ENCODE measurements at regions not wholly inside any gene's neighbourhood (a gene's known extent, or its start where the extent isn't known, plus 50 kb on each side); places are given as distances from the start of the nearest gene placed in this dataset.
"Not testable (repeated sequence)": the region's sequence is repeated elsewhere in the genome, so short reads cannot be mapped to it uniquely, and the experiment has no call there.

- no peaks in the 10 kb centered on the region for H3K36me3 ChIP-seq (ENCODE audit: control insufficient read depth, insufficient read depth, low read length)
- no TSS peak for BruUV-seq (replicated peaks)
- TF ChIP-seq REST (IDR thresholded peaks at IDR 0.05; ENCODE audit: insufficient read depth in 1 of 2, low read depth in 2 of 2, low read length in 1 of 2) (no peak), SIN3A (IDR thresholded peaks at IDR 0.05; ENCODE audit: borderline replicate concordance, insufficient read depth, low read depth, low read length) (no peak), CTCF (IDR thresholded peaks at IDR 0.05) (no peak), POLR2AphosphoS5 (IDR thresholded peaks at IDR 0.05; ENCODE audit: low read depth, low read length) (no peak)
- DNase-seq (ENCODE audit: low read depth, low spot score) (no peak), ATAC-seq (no peak)
- intact Hi-C loops (cut with micrococcal nuclease; ENCODE audit: unreplicated experiment), result no loop called here
- in situ Hi-C loops (cut with HindIII; ENCODE audit: low pct_unique_long_range_greater_than_20kb, low sequenced_read_pairs), result no loop called here
- H3K4me1 ChIP-seq (ENCODE audit: control insufficient read depth, insufficient read depth, low read length), result no peaks in the 10 kb centered on the region
- no peak overlapping the region for H3K27ac ChIP-seq (ENCODE audit: low read length)
- ChIA-PET CTCF (no interaction called here), POLR2A (no interaction called here)
- no peak overlapping the region for H3K4me3 ChIP-seq (ENCODE audit: low read depth in 2 of 2, low read length in 2 of 2)
- no peaks in the 10 kb centered on the region for H3K27me3 ChIP-seq (ENCODE audit: control insufficient read depth, insufficient read depth, low read length)
- H3K9me3 ChIP-seq (ENCODE audit: control insufficient read depth, insufficient read depth, low read depth, low read length), result no peaks in the 10 kb centered on the region
Observed at GRCh38 chr18:27520401-27520800, 335.3 kb upstream of the CHST9 start.

DNA sequence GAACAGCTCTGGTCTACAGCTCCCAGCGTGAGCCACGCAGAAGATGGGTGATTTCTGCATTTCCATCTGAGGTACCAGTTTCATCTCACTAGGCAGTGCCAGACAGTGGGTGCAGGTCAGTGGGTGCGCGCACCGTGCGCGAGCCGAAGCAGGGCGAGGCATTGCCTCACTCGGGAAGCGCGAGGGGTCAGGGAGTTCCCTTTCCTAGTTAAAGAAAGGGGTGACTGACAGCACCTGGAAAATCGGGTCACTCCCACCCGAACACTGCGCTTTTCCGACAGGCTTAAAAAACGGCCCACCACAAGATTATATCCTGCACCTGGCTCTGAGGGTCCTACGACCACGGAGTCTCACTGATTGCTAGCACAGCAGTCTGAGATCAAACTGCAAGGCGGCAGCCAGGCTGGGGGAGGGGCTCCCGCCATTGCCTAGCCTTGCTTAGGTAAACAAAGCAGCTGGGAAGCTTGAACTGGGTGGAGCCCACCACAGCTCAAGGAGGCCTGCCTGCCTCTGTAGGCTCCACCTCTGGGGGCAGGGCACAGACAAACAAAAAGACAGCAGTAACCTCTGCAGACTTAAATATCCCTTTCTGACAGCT lies 325.0 kb upstream of the CHST9 start:
- DNase-seq (ENCODE audit: low read depth, low spot score); POLR2A ChIA-PET; H3K27ac ChIP-seq (ENCODE audit: low read length); H3K36me3 ChIP-seq (ENCODE audit: control insufficient read depth, insufficient read depth, low read length); CTCF ChIA-PET; H3K27me3 ChIP-seq (ENCODE audit: control insufficient read depth, insufficient read depth, low read length); H3K9me3 ChIP-seq (ENCODE audit: control insufficient read depth, insufficient read depth, low read depth, low read length); BruUV-seq (replicated peaks); ATAC-seq; intact Hi-C loops (cut with micrococcal nuclease; ENCODE audit: unreplicated experiment); in situ Hi-C loops (cut with HindIII; ENCODE audit: low pct_unique_long_range_greater_than_20kb, low sequenced_read_pairs); H3K4me1 ChIP-seq (ENCODE audit: control insufficient read depth, insufficient read depth, low read length): not testable (repeated sequence)
- peak overlapping the region in 1 of 2 experiments; percentile 30; a peak in 3 of 4 replicates for H3K4me3 ChIP-seq (ENCODE audit: low read depth in 2 of 2, low read length in 2 of 2)

DNA sequence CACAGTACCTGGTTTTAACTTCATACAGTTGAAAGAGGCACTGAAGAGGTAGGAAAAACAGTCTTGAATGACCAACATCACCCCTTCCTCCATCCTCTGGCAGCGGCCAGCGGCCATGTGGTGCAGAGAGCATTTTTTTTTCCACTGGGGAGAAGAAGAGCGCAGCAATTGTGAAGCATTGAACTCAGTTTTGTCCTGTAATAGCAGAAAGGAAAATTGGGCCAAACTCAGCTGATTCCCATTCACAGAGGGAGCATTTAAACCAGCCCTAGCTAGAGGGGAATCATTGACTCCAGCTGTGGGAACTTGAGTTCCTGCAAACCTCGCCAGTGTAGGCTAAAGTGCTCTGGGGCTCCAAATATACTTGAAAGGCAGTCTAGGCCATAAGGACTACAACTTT lies 316.6 kb upstream of the CHST9 start:
- Histone ChIP-seq H3K27ac (ENCODE audit: low read length) (no peak overlapping the region), H3K9me3 (ENCODE audit: control insufficient read depth, insufficient read depth, low read depth, low read length) (no peaks in the 10 kb centered on the region), H3K4me1 (ENCODE audit: control insufficient read depth, insufficient read depth, low read length) (no peaks in the 10 kb centered on the region), H3K27me3 (ENCODE audit: control insufficient read depth, insufficient read depth, low read length) (no peaks in the 10 kb centered on the region), H3K4me3 (ENCODE audit: low read depth in 2 of 2, low read length in 2 of 2) (no peak overlapping the region), H3K36me3 (ENCODE audit: control insufficient read depth, insufficient read depth, low read length) (no peaks in the 10 kb centered on the region)
- POLR2A ChIA-PET, result no interaction called here
- no TSS peak for BruUV-seq (replicated peaks)
- DNase-seq (ENCODE audit: low read depth, low spot score) (no peak), ATAC-seq (no peak)
- in situ Hi-C loops (cut with HindIII; ENCODE audit: low pct_unique_long_range_greater_than_20kb, low sequenced_read_pairs), result no loop called here
- TF ChIP-seq CTCF (IDR thresholded peaks at IDR 0.05) (no peak), REST (IDR thresholded peaks at IDR 0.05; ENCODE audit: insufficient read depth in 1 of 2, low read depth in 2 of 2, low read length in 1 of 2) (no peak), TCF7L2 (IDR thresholded peaks at IDR 0.05; ENCODE audit: low read depth, low read length) (no peak), SIN3A (IDR thresholded peaks at IDR 0.05; ENCODE audit: borderline replicate concordance, insufficient read depth, low read depth, low read length) (no peak), POLR2AphosphoS5 (IDR thresholded peaks at IDR 0.05; ENCODE audit: low read depth, low read length) (no peak)
- intact Hi-C loops (cut with micrococcal nuclease; ENCODE audit: unreplicated experiment), result no loop called here
- CTCF ChIA-PET, result no interaction called here

Data from Panc1 (cell line).